HEK293T (cell line): ENCODE measurements at regions not wholly inside any gene's neighbourhood (a gene's known extent, or its start where the extent isn't known, plus 50 kb on each side); places are given as distances from the start of the nearest gene placed in this dataset.

Source experiments
- BHLHE40 ChIP-seq: fragments of 450-650 bp; IDR thresholded peaks from 2 replicates; pipeline ENCODE4 v1.6.1; 2016; ENCODE audit warnings: mild to moderate bottlenecking, moderate library complexity, borderline replicate concordance
- CTBP1 ChIP-seq: fragments of 450-650 bp; IDR thresholded peaks from 2 replicates; pipeline ENCODE4 v1.6.1; 2016; ENCODE audit warnings: borderline replicate concordance
- ELF4 ChIP-seq: fragments of 450-650 bp; IDR thresholded peaks from 2 replicates; pipeline ENCODE4 v1.6.1; 2017; ENCODE audit warnings: antibody characterized with exemption
- FOXK2 ChIP-seq: fragments of 450-650 bp; IDR thresholded peaks from 2 replicates; pipeline ENCODE4 v1.6.1; 2016; ENCODE audit warnings: mild to moderate bottlenecking
- FOXM1 ChIP-seq: fragments of 450-650 bp; IDR thresholded peaks from 2 replicates; pipeline ENCODE4 v1.6.1; 2017; ENCODE audit warnings: mild to moderate bottlenecking, borderline replicate concordance
- PKNOX1 ChIP-seq: fragments of 450-650 bp; IDR thresholded peaks from 2 replicates; pipeline ENCODE4 v1.6.1; 2016
- SP1 ChIP-seq: fragments of 450-650 bp; IDR thresholded peaks from 2 replicates; pipeline ENCODE4 v1.6.1; 2017
- SUZ12 ChIP-seq: fragments of 450-650 bp; IDR thresholded peaks from 2 replicates; pipeline ENCODE4 v1.6.1; 2016; ENCODE audit warnings: mild to moderate bottlenecking

GRCh38 chr16:85177448-85177846 is 65.2 kb upstream of the CIBAR2 start:
- TF ChIP-seq FOXM1 (no peak), FOXK2 (no peak), SUZ12 (no peak), BHLHE40 (no peak), PKNOX1 (no peak), CTBP1 (no peak), ELF4 (no peak), SP1 (no peak)
